NCI-H774 (cell line): ENCODE measurements at regions not wholly inside any gene's neighbourhood (a gene's known extent, or its start where the extent isn't known, plus 50 kb on each side); places are given as distances from the start of the nearest gene placed in this dataset.
"Not testable (repeated sequence)": the region's sequence is repeated elsewhere in the genome, so short reads cannot be mapped to it uniquely, and the experiment has no call there.

Source experiments
- DNase-seq: peaks from one replicate; lab custom pipeline; 2025; lab: John Stamatoyannopoulos, UW

GRCh38 chr7:101708223-101708622, 79.1 kb upstream of the MYL10 start:
- no peak for DNase-seq

GRCh38 chr7:101712652-101713051, 83.6 kb upstream of the MYL10 start:
- DNase-seq, result no peak

GRCh38 chr7:101714097-101714496, 85.0 kb upstream of the MYL10 start:
- DNase-seq, result no peak

GRCh38 chr7:101717628-101718357, 88.7 kb upstream of the MYL10 start:
- no peak for DNase-seq

- DNase-seq, result no peak
These were observed 89.4 kb upstream of the MYL10 start for GRCh38 chr7:101718363-101719122.

GRCh38 chr7:101719123-101719470, 90.0 kb upstream of the MYL10 start:
- no peak for DNase-seq

GRCh38 chr7:101720324-101720723, 91.2 kb upstream of the MYL10 start:
- DNase-seq, result no peak

- no peak for DNase-seq
These were observed 93.2 kb upstream of the MYL10 start for GRCh38 chr7:101722247-101722646.

GRCh38 chr7:101723835-101724234, 93.6 kb upstream of the CUX1 start:
- no peak for DNase-seq

GRCh38 chr7:101724957-101725356, 92.5 kb upstream of the CUX1 start:
- DNase-seq, result no peak

- DNase-seq, result no peak
These were observed 91.5 kb upstream of the CUX1 start for GRCh38 chr7:101725921-101726320.

GRCh38 chr7:101727184-101727583, 90.2 kb upstream of the CUX1 start:
- DNase-seq, result no peak

- no peak for DNase-seq
These were observed 89.3 kb upstream of the CUX1 start for GRCh38 chr7:101728128-101728527.

- DNase-seq, result not testable (repeated sequence)
These were observed 88.6 kb upstream of the CUX1 start for GRCh38 chr7:101728873-101729240.

GRCh38 chr7:101729241-101729883, 88.1 kb upstream of the CUX1 start:
- DNase-seq, result no peak

GRCh38 chr7:101731502-101732084, 85.8 kb upstream of the CUX1 start:
- no peak for DNase-seq

GRCh38 chr7:101733713-101734475, 83.5 kb upstream of the CUX1 start:
- DNase-seq, result peak; percentile 26

- DNase-seq, result no peak
These were observed 81.3 kb upstream of the CUX1 start for GRCh38 chr7:101736084-101736483.

GRCh38 chr7:101739775-101740398, 77.5 kb upstream of the CUX1 start:
- peak; percentile 45 for DNase-seq

GRCh38 chr7:101740981-101741725, 76.3 kb upstream of the CUX1 start:
- DNase-seq, result no peak
